NB4 (cell line): ENCODE measurements at regions not wholly inside any gene's neighbourhood (a gene's known extent, or its start where the extent isn't known, plus 50 kb on each side); places are given as distances from the start of the nearest gene placed in this dataset.

Experiments used
- CTCF ChIP-seq: IDR thresholded peaks from one replicate; pipeline ENCODE4 v1.5.1; 2012; ENCODE audit warnings: low read depth, low read length
- POLR2A ChIP-seq: IDR thresholded peaks from 2 replicates; pipeline ENCODE4 v1.6.1; 2011; ENCODE audit warnings: mild to moderate bottlenecking; ENCODE audit not compliant: insufficient read length; ENCODE audit errors: extremely low read depth

- TF ChIP-seq CTCF: no peak
- no peak for TF ChIP-seq POLR2A
Observed at GRCh38 chr2:37579192-37579713, 92.2 kb downstream of the CDC42EP3 start.
